Endothelial cell of umbilical vein (primary cell): ENCODE measurements at regions not wholly inside any gene's neighbourhood (a gene's known extent, or its start where the extent isn't known, plus 50 kb on each side); places are given as distances from the start of the nearest gene placed in this dataset.

Experiments used
- BruUV-seq: library from RNA; stranded (reverse); fragments of 400-500 nt; replicated peaks from 2 replicates; lab custom pipeline; 2021; lab: Mats Ljungman, UMichigan
- CTCF ChIA-PET: fragments of 300-600, 350-600 bp; sonication (Branson Sonifier 250); formaldehyde crosslinking; loops from one replicate; lab custom pipeline; 2021; ENCODE audit warnings: antibody characterized with exemption, inconsistent platforms; lab: Charles Lee
- POLR2A ChIA-PET: fragments of 300-600, 350-600 bp; sonication (Branson Sonifier 250); formaldehyde crosslinking; loops from one replicate; lab custom pipeline; 2021; ENCODE audit warnings: antibody characterized with exemption, inconsistent platforms; lab: Charles Lee
- DNase-seq: peaks from one replicate; pipeline ENCODE4 v3.0.0-alpha.2; 2011; ENCODE audit warnings: low read depth, low spot score
- FAIRE-seq: peaks from 2 replicates; lab custom pipeline; 2011; peaks lifted over from hg19 to GRCh38; lab: Jason Lieb, UNC
- H2AFZ ChIP-seq: 2 replicates; pipeline ENCODE4 v1.6.0; 2012; ENCODE audit warnings: low read depth, low read length, control low read depth, inconsistent platforms
- H3K27ac ChIP-seq: 2 replicates; pipeline ENCODE4 v1.5.1; 2011; ENCODE audit warnings: low read depth, mild to moderate bottlenecking, control low read depth, low read length, moderate library complexity; ENCODE audit not compliant: insufficient read depth
- H3K27me3 ChIP-seq, 2 experiments: 2 replicates each; pipeline versions ENCODE4 v1.6.0 to v1.6.1; 2011; ENCODE audit warnings: low read length in 2 of 2, mixed read lengths in 1 of 2; ENCODE audit not compliant: control insufficient read depth in 2 of 2, insufficient read depth in 2 of 2
- H3K36me3 ChIP-seq, 2 experiments: 2 replicates in 1 of 2; 3 replicates in 1 of 2; pipeline ENCODE4 v1.5.1; 2011; ENCODE audit warnings: low read length in 2 of 2, mild to moderate bottlenecking in 1 of 2, moderate library complexity in 1 of 2; ENCODE audit not compliant: control insufficient read depth in 2 of 2, insufficient read depth in 2 of 2; ENCODE audit errors: extremely low read depth in 1 of 2
- H3K4me1 ChIP-seq: 3 replicates; pipeline ENCODE4 v1.5.1; 2011; ENCODE audit warnings: mild to moderate bottlenecking, low read length; ENCODE audit not compliant: control insufficient read depth, insufficient read depth; ENCODE audit errors: extremely low read depth
- H3K4me2 ChIP-seq: 2 replicates; pipeline ENCODE4 v1.6.1; 2011; ENCODE audit warnings: low read length, control low read depth, mixed read lengths; ENCODE audit not compliant: insufficient read depth
- H3K4me3 ChIP-seq, 3 experiments: fragments of 200-600 bp in 1 of 3; sonication (generic), shearing (Covaris generic) in 1 of 3; replicated peaks in 1 of 3; 2 replicates each; pipeline ENCODE4 v1.5.1; 2011 to 2016; ENCODE audit warnings: control low read depth in 3 of 3, low read length in 3 of 3, mild to moderate bottlenecking in 2 of 3, inconsistent platforms in 1 of 3, low read depth in 1 of 3, moderate library complexity in 1 of 3; ENCODE audit not compliant: insufficient read depth in 1 of 3
- H3K79me2 ChIP-seq: 2 replicates; pipeline ENCODE4 v1.6.0; 2012; ENCODE audit warnings: low read length, inconsistent platforms; ENCODE audit not compliant: control insufficient read depth, insufficient read depth
- H3K9ac ChIP-seq: replicated peaks from 2 replicates; pipeline ENCODE3; 2011; ENCODE audit warnings: low read length, control low read depth; ENCODE audit not compliant: insufficient read depth; ENCODE audit errors: extremely low read depth
- H3K9me1 ChIP-seq: replicated peaks from 3 replicates; pipeline ENCODE4 v1.6.0; 2011; ENCODE audit warnings: mild to moderate bottlenecking, low read length; ENCODE audit not compliant: control insufficient read depth, insufficient read depth; ENCODE audit errors: extremely low read depth
- H3K9me3 ChIP-seq: replicated peaks from 2 replicates; pipeline ENCODE4 v1.5.1; 2012; ENCODE audit warnings: low read length, inconsistent platforms; ENCODE audit not compliant: control insufficient read depth, insufficient read depth
- H4K20me1 ChIP-seq: replicated peaks from 2 replicates; pipeline ENCODE3; 2011; ENCODE audit warnings: mild to moderate bottlenecking, low read length; ENCODE audit not compliant: control insufficient read depth, insufficient read depth; ENCODE audit errors: extremely low read depth
- CTCF ChIP-seq, 2 donors: IDR thresholded peaks; 1 replicate in 1 of 2; 2 replicates in 1 of 2; pipeline ENCODE4 v1.5.1; 2011; ENCODE audit warnings: low read length in 2 of 2, mild to moderate bottlenecking in 2 of 2, moderate library complexity in 2 of 2, control low read depth in 1 of 2, inconsistent platforms in 1 of 2, low read depth in 1 of 2; ENCODE audit not compliant: insufficient read depth in 1 of 2; ENCODE audit errors: extremely low read depth in 1 of 2
- EZH2 ChIP-seq: IDR thresholded peaks from 2 replicates; pipeline ENCODE4 v1.6.1; 2012; ENCODE audit warnings: borderline replicate concordance, low read depth, mild to moderate bottlenecking, moderate library complexity, low read length, inconsistent platforms; ENCODE audit not compliant: severe bottlenecking
- FOS ChIP-seq: IDR thresholded peaks from 2 replicates; pipeline ENCODE4 v1.6.1; 2011; ENCODE audit warnings: mild to moderate bottlenecking, low read length, moderate library complexity, borderline replicate concordance; ENCODE audit not compliant: insufficient read depth
- GATA2 ChIP-seq: IDR thresholded peaks from 2 replicates; pipeline ENCODE4 v1.7.0; 2011; ENCODE audit warnings: low read depth, mild to moderate bottlenecking, moderate library complexity, mixed read lengths, low read length; ENCODE audit not compliant: insufficient read length, insufficient read depth
- JUN ChIP-seq: IDR thresholded peaks from 2 replicates; pipeline ENCODE4 v1.6.1; 2011; ENCODE audit warnings: borderline replicate concordance, low read depth; ENCODE audit not compliant: insufficient read length, insufficient read depth
- MAX ChIP-seq: IDR thresholded peaks from 2 replicates; pipeline ENCODE4 v1.6.1; 2011; ENCODE audit not compliant: insufficient read depth, insufficient read length
- MYC ChIP-seq: IDR thresholded peaks from one replicate; pipeline ENCODE4 v1.6.1; 2011; ENCODE audit warnings: mild to moderate bottlenecking, low read depth, low read length
- POLR2A ChIP-seq: IDR thresholded peaks from 2 replicates; pipeline ENCODE4 v1.6.1; 2012; ENCODE audit warnings: low read depth, mild to moderate bottlenecking, control low read depth, low read length
- POLR2AphosphoS5 ChIP-seq: IDR thresholded peaks from 2 replicates; pipeline ENCODE4 v1.6.1; 2012; ENCODE audit warnings: low read depth, mild to moderate bottlenecking, control low read depth, low read length, moderate library complexity; ENCODE audit not compliant: insufficient read depth
- dilution Hi-C: fragments of 300-500 bp; cut with MboI; formaldehyde crosslinking; loops from one replicate; pipeline ENCODE4 v1.15.0; 2019; ENCODE audit warnings: low sequenced_read_pairs; ENCODE audit not compliant: extremely low pct_ligation_motif_present
- intact Hi-C: fragments of 100-400 bp; cut with micrococcal nuclease; formaldehyde crosslinking; loops from one replicate; pipeline ENCODE4 v1.10.0; 2022

- DNase-seq (no peak), FAIRE-seq (no peak)
- no peak overlapping the region for H3K4me2 ChIP-seq
- no peak overlapping the region for H3K27ac ChIP-seq
- H3K9ac ChIP-seq, result no peak overlapping the region
- H3K79me2 ChIP-seq, result no peaks in the 10 kb centered on the region
- TF ChIP-seq FOS, result no peak
- no peak for TF ChIP-seq EZH2
- intact Hi-C loops (no loop called here), dilution Hi-C loops (no loop called here)
- ChIA-PET CTCF (interaction anchor here (0.6 kb wide), 2 partner anchors 269 to 300 kb away, joined by 3 to 6 read pairs; no protein-coding TSS in a partner anchor), POLR2A (no interaction called here)
- H3K4me3 ChIP-seq, result no peak overlapping the region
- H3K9me1 ChIP-seq, result no peaks in the 10 kb centered on the region
- no peak overlapping the region for H2AFZ ChIP-seq
- no peaks in the 10 kb centered on the region for H3K36me3 ChIP-seq
- no peaks in the 10 kb centered on the region for H3K9me3 ChIP-seq
- BruUV-seq, result no TSS peak
- H4K20me1 ChIP-seq, result no peaks in the 10 kb centered on the region
- H3K4me1 ChIP-seq, result no peaks in the 10 kb centered on the region
- H3K27me3 ChIP-seq, result no peaks in the 10 kb centered on the region
Measured at GRCh38 chr1:234765672-234766071, 155.7 kb upstream of the IRF2BP2 start.

- Histone ChIP-seq H3K9ac (no peak overlapping the region), H3K27me3 (no peaks in the 10 kb centered on the region), H3K4me2 (no peak overlapping the region), H3K4me3 (no peak overlapping the region), H3K27ac (no peak overlapping the region), H3K36me3 (no peaks in the 10 kb centered on the region), H2AFZ (no peak overlapping the region), H3K9me3 (no peaks in the 10 kb centered on the region), H3K4me1 (peaks cover 2% of the 10 kb centered on the region), H3K9me1 (no peaks in the 10 kb centered on the region), H4K20me1 (no peaks in the 10 kb centered on the region), H3K79me2 (no peaks in the 10 kb centered on the region)
- dilution Hi-C loops (no loop called here), intact Hi-C loops (no loop called here)
- CTCF ChIA-PET, result no interaction called here
- POLR2A ChIA-PET, result no interaction called here
- no TSS peak for BruUV-seq
- TF ChIP-seq JUN (no peak), MAX (no peak), EZH2 (no peak), FOS (no peak), POLR2A (no peak), POLR2AphosphoS5 (no peak), MYC (no peak), CTCF (IDR thresholded peaks at IDR 0.05; ENCODE audit: extremely low read depth in 1 of 2, insufficient read depth in 1 of 2, low read depth in 1 of 2, low read length in 2 of 2) (no peak), GATA2 (no peak)
- FAIRE-seq (no peak), DNase-seq (no peak)
Measured at GRCh38 chr1:234765181-234765580, 155.2 kb upstream of the IRF2BP2 start.
